Transverse colon (tissue), 4 donors: ENCODE measurements at regions not wholly inside any gene's neighbourhood (a gene's known extent, or its start where the extent isn't known, plus 50 kb on each side); places are given as distances from the start of the nearest gene placed in this dataset.

Source experiments
- DNase-seq: peaks from one replicate; pipeline ENCODE4 v3.0.0-alpha.2; 2019
- H3K27ac ChIP-seq, 4 donors: fragments of 200-600 bp; sonication (generic); 2 replicates each; pipeline ENCODE4 v1.5.1; 2016 to 2018; ENCODE audit warnings: inconsistent platforms in 4 of 4
- H3K27me3 ChIP-seq: fragments of 200-600 bp; sonication (generic); 2 replicates; pipeline ENCODE4 v1.5.1; 2017; ENCODE audit warnings: inconsistent platforms
- H3K36me3 ChIP-seq, 4 donors: fragments of 200-600 bp; sonication (generic); 2 replicates each; pipeline ENCODE4 v1.5.1; 2017 to 2019; ENCODE audit warnings: inconsistent platforms in 4 of 4
- H3K4me1 ChIP-seq, 4 donors: fragments of 200-600 bp; sonication (generic); 2 replicates each; pipeline ENCODE4 v1.5.1; 2017 to 2020; ENCODE audit warnings: inconsistent platforms in 4 of 4
- H3K4me3 ChIP-seq, 4 donors: fragments of 200-600 bp; sonication (generic); 1 replicate in 1 of 4; 2 replicates in 3 of 4; pipeline versions ENCODE4 v1.5.1 to v1.6.1; 2017 to 2019; ENCODE audit warnings: inconsistent platforms in 4 of 4
- H3K9me3 ChIP-seq, 2 donors: fragments of 200-600 bp; sonication (generic); 2 replicates each; pipeline ENCODE4 v1.5.1; 2017 to 2019; ENCODE audit warnings: inconsistent platforms in 2 of 2
- EP300 ChIP-seq: sonication (generic); formaldehyde crosslinking; IDR thresholded peaks from one replicate; pipeline ENCODE4 v1.6.1; 2017; ENCODE audit warnings: antibody characterized with exemption, low read depth
- POLR2A ChIP-seq: fragments of 450-650 bp; IDR thresholded peaks from one replicate; pipeline ENCODE4 v1.6.1; 2016; ENCODE audit warnings: antibody characterized with exemption, mild to moderate bottlenecking, moderate library complexity
- POLR2AphosphoS5 ChIP-seq, 3 donors: sonication (generic); formaldehyde crosslinking; IDR thresholded peaks; one replicate each; pipeline ENCODE4 v1.6.1; 2016; ENCODE audit warnings: antibody characterized with exemption in 3 of 3
- WGBS, 2 donors: methylation state at CpG; one replicate each; pipeline ENCODE4 v1.1.5; 2018; ENCODE audit warnings: low coverage in 1 of 2; 5-methylcytosine and 5-hydroxymethylcytosine counted together
- in situ Hi-C, 4 donors: fragments of 200-750 bp; cut with MboI; loops; one replicate each; pipeline versions ENCODE4 v1.15.0 to v1.15.1; 2017; ENCODE audit warnings: low sequenced_read_pairs in 3 of 4, low pct_ligation_motif_present in 1 of 4, low pct_unique_long_range_greater_than_20kb in 1 of 4
- intact Hi-C: fragments of 100-400 bp; cut with DNase I; formaldehyde crosslinking; loops from one replicate; pipeline ENCODE4 v1.15.1; 2023; ENCODE audit warnings: low total_unique reads
- TF ChIP-seq, protein P1 (sequence below), 5 experiments: fragments of 200-600 bp in 3 of 5; fragments of 450-650 bp in 2 of 5; sonication (generic) in 3 of 5; IDR thresholded peaks; 1 replicate in 2 of 5; 2 replicates in 3 of 5; pipeline ENCODE4 v1.5.1; 2016 to 2017; ENCODE audit warnings: antibody characterized with exemption in 5 of 5, inconsistent platforms in 3 of 5, mild to moderate bottlenecking in 2 of 5, moderate library complexity in 1 of 5

GRCh38 chr12:24730489-24730896 lies 218.4 kb downstream of the BCAT1 start:
- TF ChIP-seq POLR2AphosphoS5 (IDR thresholded peaks at IDR 0.05) (no peak), POLR2A (no peak)
- Histone ChIP-seq H3K27me3 (no peaks in the 10 kb centered on the region), H3K9me3 (no peaks in the 10 kb centered on the region), H3K4me1 (no peaks in the 10 kb centered on the region), H3K27ac (no peak overlapping the region), H3K36me3 (no peaks in the 10 kb centered on the region), H3K4me3 (no peak overlapping the region)
- in situ Hi-C loops (no loop called here), intact Hi-C loops (no loop called here)
- no peak for DNase-seq
- WGBS, 2 donors = 78% methylated on average over 1 of the region's 1 CpG; no CpG with 5 or more reads in 1 of the 2 donors

DNA sequence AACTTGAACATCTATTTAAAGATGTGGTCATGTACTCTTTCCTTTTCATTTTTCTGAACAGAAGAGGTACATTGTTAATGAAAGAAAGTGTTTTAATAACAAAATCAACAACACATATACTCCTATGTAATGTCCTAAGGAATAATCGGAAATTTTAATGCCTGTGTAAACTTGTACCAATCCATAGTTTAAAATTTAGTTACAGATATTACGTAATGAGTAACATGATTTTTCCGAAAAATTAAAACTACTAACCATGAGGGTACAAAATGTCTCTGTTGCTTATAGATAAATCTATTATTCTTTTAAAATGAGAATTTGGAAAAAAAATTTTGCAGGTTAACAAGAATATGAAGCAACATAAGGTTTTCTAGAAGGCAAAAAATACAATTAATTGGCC lies 220.1 kb downstream of the BCAT1 start:
- no peak for DNase-seq
- no peak overlapping the region for H3K4me3 ChIP-seq
- WGBS, 2 donors = 94 to 99% methylated on average over 3 of the region's 3 CpGs
- intact Hi-C loops (no loop called here), in situ Hi-C loops (no loop called here)
- H3K9me3 ChIP-seq = no peaks in the 10 kb centered on the region
- no peaks in the 10 kb centered on the region for H3K27me3 ChIP-seq
- no peaks in the 10 kb centered on the region for H3K36me3 ChIP-seq
- TF ChIP-seq POLR2AphosphoS5 (IDR thresholded peaks at IDR 0.05) = no peak
- no peak for TF ChIP-seq POLR2A
- TF ChIP-seq EP300 = no peak
- TF ChIP-seq, protein P1, sequence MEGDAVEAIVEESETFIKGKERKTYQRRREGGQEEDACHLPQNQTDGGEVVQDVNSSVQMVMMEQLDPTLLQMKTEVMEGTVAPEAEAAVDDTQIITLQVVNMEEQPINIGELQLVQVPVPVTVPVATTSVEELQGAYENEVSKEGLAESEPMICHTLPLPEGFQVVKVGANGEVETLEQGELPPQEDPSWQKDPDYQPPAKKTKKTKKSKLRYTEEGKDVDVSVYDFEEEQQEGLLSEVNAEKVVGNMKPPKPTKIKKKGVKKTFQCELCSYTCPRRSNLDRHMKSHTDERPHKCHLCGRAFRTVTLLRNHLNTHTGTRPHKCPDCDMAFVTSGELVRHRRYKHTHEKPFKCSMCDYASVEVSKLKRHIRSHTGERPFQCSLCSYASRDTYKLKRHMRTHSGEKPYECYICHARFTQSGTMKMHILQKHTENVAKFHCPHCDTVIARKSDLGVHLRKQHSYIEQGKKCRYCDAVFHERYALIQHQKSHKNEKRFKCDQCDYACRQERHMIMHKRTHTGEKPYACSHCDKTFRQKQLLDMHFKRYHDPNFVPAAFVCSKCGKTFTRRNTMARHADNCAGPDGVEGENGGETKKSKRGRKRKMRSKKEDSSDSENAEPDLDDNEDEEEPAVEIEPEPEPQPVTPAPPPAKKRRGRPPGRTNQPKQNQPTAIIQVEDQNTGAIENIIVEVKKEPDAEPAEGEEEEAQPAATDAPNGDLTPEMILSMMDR (IDR thresholded peaks at IDR 0.05) = no peak
- H3K27ac ChIP-seq = no peak overlapping the region
- no peaks in the 10 kb centered on the region for H3K4me1 ChIP-seq

DNA sequence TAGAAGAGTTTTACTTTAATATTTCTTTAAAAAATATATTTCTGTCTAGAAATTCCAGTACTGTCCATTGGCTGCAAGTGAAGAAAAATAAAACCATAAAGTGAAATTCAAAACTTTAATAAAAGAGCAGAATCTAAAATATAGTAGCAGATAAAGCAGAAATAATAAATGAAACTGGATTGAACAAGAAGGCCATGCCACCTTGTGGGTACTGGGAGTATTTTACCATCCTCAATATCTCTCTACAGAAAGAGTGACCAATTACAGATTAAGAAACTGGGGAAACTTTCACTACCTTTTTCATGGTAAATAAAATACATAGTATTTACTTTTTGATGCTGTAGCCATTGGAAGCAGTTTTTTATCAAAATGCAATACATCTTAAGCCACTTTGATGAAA lies 220.5 kb downstream of the BCAT1 start:
- no peaks in the 10 kb centered on the region for H3K9me3 ChIP-seq
- H3K4me3 ChIP-seq = no peak overlapping the region
- no peaks in the 10 kb centered on the region for H3K4me1 ChIP-seq
- TF ChIP-seq POLR2AphosphoS5 (IDR thresholded peaks at IDR 0.05) = no peak
- TF ChIP-seq, protein P1 (IDR thresholded peaks at IDR 0.05) = peak in 4 of 5 experiments; percentile 20 to 35 (median 22)
- H3K27ac ChIP-seq = no peak overlapping the region
- in situ Hi-C loops = no loop called here
- no peaks in the 10 kb centered on the region for H3K27me3 ChIP-seq
- DNase-seq = no peak
- no peaks in the 10 kb centered on the region for H3K36me3 ChIP-seq
- intact Hi-C loops = no loop called here

- in situ Hi-C loops (no loop called here), intact Hi-C loops (no loop called here)
- no peaks in the 10 kb centered on the region for H3K27me3 ChIP-seq
- no peaks in the 10 kb centered on the region for H3K36me3 ChIP-seq
- no peaks in the 10 kb centered on the region for H3K4me1 ChIP-seq
- H3K4me3 ChIP-seq = no peak overlapping the region
- TF ChIP-seq POLR2AphosphoS5 (IDR thresholded peaks at IDR 0.05) (no peak), EP300 (no peak), POLR2A (no peak)
- TF ChIP-seq, protein P1 (IDR thresholded peaks at IDR 0.05) = no peak
- no peak for DNase-seq
- H3K9me3 ChIP-seq = no peaks in the 10 kb centered on the region
- no peak overlapping the region for H3K27ac ChIP-seq
- 80 to 91% methylated on average over 1 of the region's 1 CpG for WGBS, 2 donors
Measured at GRCh38 chr12:24725616-24726015, 223.3 kb downstream of the BCAT1 start.

GRCh38 chr12:24724814-24725213 lies 224.1 kb downstream of the BCAT1 start:
- no peaks in the 10 kb centered on the region for H3K9me3 ChIP-seq
- in situ Hi-C loops = no loop called here

More at GRCh38 chr12:24724814-24725213, 224.1 kb downstream of the BCAT1 start:
- Histone ChIP-seq H3K36me3 (no peaks in the 10 kb centered on the region), H3K27ac (no peak overlapping the region), H3K27me3 (no peaks in the 10 kb centered on the region), H3K4me3 (no peak overlapping the region), H3K4me1 (no peaks in the 10 kb centered on the region)
- 71 to 72% methylated on average over 4 to 5 of the region's 5 CpGs for WGBS, 2 donors
- intact Hi-C loops = no loop called here
- TF ChIP-seq POLR2AphosphoS5 (IDR thresholded peaks at IDR 0.05) (no peak), POLR2A (no peak), EP300 (no peak)
- TF ChIP-seq, protein P1 (IDR thresholded peaks at IDR 0.05) = no peak
- no peak for DNase-seq
